ENCODE measurements at regions not wholly inside any gene's neighbourhood (a gene's known extent, or its start where the extent isn't known, plus 50 kb on each side); places are given as distances from the start of the nearest gene placed in this dataset.
"Not testable (repeated sequence)": the region's sequence is repeated elsewhere in the genome, so short reads cannot be mapped to it uniquely, and the experiment has no call there.

DNA sequence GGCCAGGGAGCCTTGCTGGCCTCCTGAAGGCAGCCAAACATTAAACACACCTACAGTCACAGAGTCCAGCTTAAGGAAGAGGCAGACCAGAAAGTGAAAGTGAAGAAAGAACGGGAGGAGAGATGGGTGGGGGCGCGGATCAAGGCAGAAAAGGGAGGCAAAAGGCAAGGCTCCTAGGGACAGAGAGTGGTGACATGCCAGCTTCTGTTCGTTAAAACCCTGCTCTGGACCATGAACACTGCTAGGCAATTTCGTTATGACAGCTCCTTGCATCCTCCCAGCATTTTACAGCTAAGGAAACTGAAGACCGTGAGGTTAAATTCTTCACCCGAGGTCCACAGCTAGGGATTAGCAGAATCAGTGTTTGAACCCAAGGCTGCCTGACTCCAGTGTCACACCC is 51.7 kb upstream of the SMURF2 start:
- TF ChIP-seq, protein P1, sequence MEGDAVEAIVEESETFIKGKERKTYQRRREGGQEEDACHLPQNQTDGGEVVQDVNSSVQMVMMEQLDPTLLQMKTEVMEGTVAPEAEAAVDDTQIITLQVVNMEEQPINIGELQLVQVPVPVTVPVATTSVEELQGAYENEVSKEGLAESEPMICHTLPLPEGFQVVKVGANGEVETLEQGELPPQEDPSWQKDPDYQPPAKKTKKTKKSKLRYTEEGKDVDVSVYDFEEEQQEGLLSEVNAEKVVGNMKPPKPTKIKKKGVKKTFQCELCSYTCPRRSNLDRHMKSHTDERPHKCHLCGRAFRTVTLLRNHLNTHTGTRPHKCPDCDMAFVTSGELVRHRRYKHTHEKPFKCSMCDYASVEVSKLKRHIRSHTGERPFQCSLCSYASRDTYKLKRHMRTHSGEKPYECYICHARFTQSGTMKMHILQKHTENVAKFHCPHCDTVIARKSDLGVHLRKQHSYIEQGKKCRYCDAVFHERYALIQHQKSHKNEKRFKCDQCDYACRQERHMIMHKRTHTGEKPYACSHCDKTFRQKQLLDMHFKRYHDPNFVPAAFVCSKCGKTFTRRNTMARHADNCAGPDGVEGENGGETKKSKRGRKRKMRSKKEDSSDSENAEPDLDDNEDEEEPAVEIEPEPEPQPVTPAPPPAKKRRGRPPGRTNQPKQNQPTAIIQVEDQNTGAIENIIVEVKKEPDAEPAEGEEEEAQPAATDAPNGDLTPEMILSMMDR (IDR thresholded peaks at IDR 0.05; ENCODE audit: low read depth, low read length, poor library complexity, severe bottlenecking), result not testable (repeated sequence)
- TF ChIP-seq EZH2phosphoT487 (IDR thresholded peaks at IDR 0.05; ENCODE audit: borderline replicate concordance, low read length), result not testable (repeated sequence)
